Liver (tissue), 8 donors: ENCODE measurements at regions not wholly inside any gene's neighbourhood (a gene's known extent, or its start where the extent isn't known, plus 50 kb on each side); places are given as distances from the start of the nearest gene placed in this dataset.
"Not testable (repeated sequence)": the region's sequence is repeated elsewhere in the genome, so short reads cannot be mapped to it uniquely, and the experiment has no call there.

Experiments used
- DNase-seq: peaks from one replicate; pipeline ENCODE4 v3.0.0-alpha.2; 2017; ENCODE audit warnings: low spot score
- H3K27ac ChIP-seq, 2 donors: one replicate each; pipeline ENCODE4 v1.7.0; 2013; ENCODE audit warnings: inconsistent platforms in 2 of 2, low read length in 2 of 2, control low read depth in 1 of 2, low read depth in 1 of 2, mild to moderate bottlenecking in 1 of 2
- H3K27me3 ChIP-seq, 4 donors: one replicate each; pipeline versions ENCODE4 v1.6.1 to v1.7.0; 2013; ENCODE audit warnings: low read length in 3 of 4, inconsistent platforms in 1 of 4, mild to moderate bottlenecking in 1 of 4, moderate library complexity in 1 of 4; ENCODE audit not compliant: control insufficient read depth in 4 of 4, insufficient read depth in 4 of 4
- H3K36me3 ChIP-seq, 4 donors: one replicate each; pipeline versions ENCODE4 v1.6.1 to v1.7.0; 2013; ENCODE audit warnings: low read length in 3 of 4, mild to moderate bottlenecking in 3 of 4, low read depth in 1 of 4, moderate library complexity in 1 of 4; ENCODE audit not compliant: control insufficient read depth in 4 of 4, insufficient read depth in 3 of 4
- H3K4me1 ChIP-seq, 4 donors: one replicate each; pipeline versions ENCODE4 v1.6.1 to v1.7.0; 2013; ENCODE audit warnings: low read length in 3 of 4, mild to moderate bottlenecking in 3 of 4, moderate library complexity in 1 of 4; ENCODE audit not compliant: control insufficient read depth in 4 of 4, insufficient read depth in 4 of 4
- H3K4me3 ChIP-seq, 3 donors: one replicate each; pipeline versions ENCODE4 v1.6.1 to v1.7.0; 2013; ENCODE audit warnings: low read length in 3 of 3, control low read depth in 1 of 3, low read depth in 1 of 3, mild to moderate bottlenecking in 1 of 3
- H3K9ac ChIP-seq, 2 donors: one replicate each; pipeline ENCODE4 v1.7.0; 2013; ENCODE audit warnings: low read length in 2 of 2, mild to moderate bottlenecking in 2 of 2, moderate library complexity in 2 of 2, control low read depth in 1 of 2, low read depth in 1 of 2
- H3K9me3 ChIP-seq, 4 donors: one replicate each; pipeline versions ENCODE4 v1.6.1 to v1.7.0; 2013; ENCODE audit warnings: low read length in 3 of 4; ENCODE audit not compliant: control insufficient read depth in 4 of 4
- EGR1 ChIP-seq, 2 donors: IDR thresholded peaks; 2 replicates each; pipeline ENCODE4 v1.6.1; 2016 to 2018; ENCODE audit warnings: antibody characterized with exemption in 2 of 2, low read depth in 2 of 2
- FOXA1 ChIP-seq: IDR thresholded peaks from 2 replicates; pipeline ENCODE4 v1.6.1; 2016; ENCODE audit warnings: antibody characterized with exemption
- FOXA2 ChIP-seq: IDR thresholded peaks from 2 replicates; pipeline ENCODE4 v1.6.1; 2016; ENCODE audit warnings: antibody characterized with exemption
- GABPA ChIP-seq, 2 donors: IDR thresholded peaks in 1 of 2; conservative IDR thresholded peaks in 1 of 2; 2 replicates each; pipeline ENCODE4 v1.6.1; 2016; ENCODE audit warnings: antibody characterized with exemption in 2 of 2, mild to moderate bottlenecking in 1 of 2, moderate library complexity in 1 of 2
- HNF4A ChIP-seq, 2 donors: conservative IDR thresholded peaks; 2 replicates each; pipeline ENCODE4 v1.6.1; 2016; ENCODE audit warnings: antibody characterized with exemption in 2 of 2, mild to moderate bottlenecking in 2 of 2
- HNF4G ChIP-seq: IDR thresholded peaks from 2 replicates; pipeline ENCODE4 v1.6.1; 2016; ENCODE audit warnings: antibody characterized with exemption
- JUND ChIP-seq, 2 donors: IDR thresholded peaks; 2 replicates each; pipeline ENCODE4 v1.6.1; 2016; ENCODE audit warnings: antibody characterized with exemption in 2 of 2
- MAX ChIP-seq: IDR thresholded peaks from 2 replicates; pipeline ENCODE4 v1.6.1; 2016; ENCODE audit warnings: antibody characterized with exemption
- NR2F2 ChIP-seq: IDR thresholded peaks from 2 replicates; pipeline ENCODE4 v1.6.1; 2016; ENCODE audit warnings: antibody characterized with exemption
- RAD21 ChIP-seq, 2 donors: IDR thresholded peaks; 2 replicates each; pipeline ENCODE4 v1.6.1; 2016; ENCODE audit warnings: antibody characterized with exemption in 2 of 2, mild to moderate bottlenecking in 2 of 2
- RXRA ChIP-seq, 2 donors: IDR thresholded peaks; 2 replicates each; pipeline ENCODE4 v1.6.1; 2017 to 2018; ENCODE audit warnings: antibody characterized with exemption in 2 of 2, mild to moderate bottlenecking in 1 of 2
- SP1 ChIP-seq: IDR thresholded peaks from 2 replicates; pipeline ENCODE4 v1.6.1; 2018; ENCODE audit warnings: antibody characterized with exemption, mild to moderate bottlenecking
- TAF1 ChIP-seq: conservative IDR thresholded peaks from 2 replicates; pipeline ENCODE4 v1.6.1; 2016; ENCODE audit warnings: antibody characterized with exemption, mild to moderate bottlenecking
- YY1 ChIP-seq: IDR thresholded peaks from 2 replicates; pipeline ENCODE4 v1.6.1; 2016; ENCODE audit warnings: antibody characterized with exemption, mild to moderate bottlenecking
- ZBTB33 ChIP-seq: IDR thresholded peaks from 2 replicates; pipeline ENCODE4 v1.6.1; 2016; ENCODE audit warnings: antibody characterized with exemption
- WGBS: extraction: QIAGEN DNeasy Blood & Tissue Kit; methylation state at CpG from one replicate; pipeline ENCODE4 v1.1.7; 2013; 5-methylcytosine and 5-hydroxymethylcytosine counted together
- TF ChIP-seq, protein P1 (sequence below): fragments of 150-350 bp; IDR thresholded peaks from 2 replicates; pipeline ENCODE4 v1.5.1; 2017; ENCODE audit warnings: improper control_type of control experiment, low read depth, low read length; ENCODE audit not compliant: missing input control
- TF ChIP-seq, protein P2 (sequence below): IDR thresholded peaks from 2 replicates; pipeline ENCODE4 v1.6.1; 2016; ENCODE audit warnings: antibody characterized with exemption, mild to moderate bottlenecking
- donor health status: healthy.
- donor health status: healthy.
- donor health status: healthy.
- donor health status: healthy.
- donor health status: healthy.

DNA sequence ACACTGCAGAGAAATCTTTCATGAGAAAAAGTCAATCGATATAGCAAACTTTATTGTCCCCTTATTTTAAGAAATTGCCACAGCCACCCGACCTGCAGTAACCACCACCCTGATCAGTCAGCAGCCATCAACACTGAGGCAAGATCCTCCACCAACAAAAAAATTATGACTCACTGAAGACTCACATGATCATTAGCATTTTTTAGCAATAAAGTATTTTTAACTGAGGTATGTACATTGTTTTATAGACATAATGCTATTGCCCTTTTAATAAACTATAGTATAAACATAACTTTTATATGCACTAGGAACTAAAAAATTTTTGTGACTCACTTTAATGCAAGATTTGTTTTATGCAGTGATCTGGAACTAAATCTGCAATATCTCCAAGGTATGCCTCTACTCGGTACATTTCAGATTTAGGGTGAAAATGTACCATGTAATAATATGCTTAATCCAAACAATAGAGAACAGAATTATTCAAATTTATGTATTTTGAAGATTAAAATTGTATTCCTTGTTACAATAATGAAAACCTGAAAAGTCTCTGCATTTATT is 79.2 kb upstream of the CEP126 start:
- no peaks in the 10 kb centered on the region for H3K9me3 ChIP-seq
- TF ChIP-seq GABPA (IDR thresholded peaks at IDR 0.05 in 1 of 2, conservative IDR thresholded peaks at IDR 0.05 in 1 of 2) (no peak), FOXA2 (no peak)
- H3K4me3 ChIP-seq = no peak overlapping the region
- no peak for DNase-seq
- WGBS = 78% methylated on average over 3 of the region's 3 CpGs
- H3K4me1 ChIP-seq = no peaks in the 10 kb centered on the region
- H3K9ac ChIP-seq = no peak overlapping the region
- no peak overlapping the region for H3K27ac ChIP-seq
- H3K27me3 ChIP-seq = no peaks in the 10 kb centered on the region
- no peaks in the 10 kb centered on the region for H3K36me3 ChIP-seq

DNA sequence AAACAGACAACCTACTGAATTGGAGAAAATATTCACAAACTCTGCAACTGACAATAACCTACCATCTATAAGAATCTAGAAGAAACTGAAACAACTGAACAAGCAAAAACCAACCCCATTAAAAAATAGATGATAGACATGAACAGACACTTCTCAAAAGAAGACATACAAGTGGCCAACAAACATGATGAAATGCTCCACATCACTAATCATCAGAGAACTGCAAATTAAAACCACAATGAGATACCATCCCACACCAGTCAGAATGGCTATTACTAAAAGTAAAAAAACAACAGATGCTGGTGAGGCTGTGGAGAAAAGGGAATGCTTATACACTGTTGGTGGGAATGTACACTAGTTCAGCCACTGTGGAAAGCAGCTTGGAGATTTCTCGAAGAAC is 84.3 kb upstream of the CEP126 start:
- not testable (repeated sequence) for H3K9me3 ChIP-seq, H3K27me3 ChIP-seq, H3K4me1 ChIP-seq, H3K27ac ChIP-seq, DNase-seq, H3K4me3 ChIP-seq, H3K36me3 ChIP-seq, H3K9ac ChIP-seq
- 78% methylated on average over 1 of the region's 1 CpG for WGBS

GRCh38 chr11:101825531-101825930 is 89.3 kb upstream of the CEP126 start:
- WGBS = 80% methylated on average over 4 of the region's 4 CpGs
- Histone ChIP-seq H3K4me3 (no peak overlapping the region), H3K36me3 (no peaks in the 10 kb centered on the region), H3K9ac (no peak overlapping the region), H3K27ac (no peak overlapping the region), H3K9me3 (no peaks in the 10 kb centered on the region), H3K27me3 (no peaks in the 10 kb centered on the region), H3K4me1 (no peaks in the 10 kb centered on the region)
- no peak for DNase-seq
- TF ChIP-seq GABPA (IDR thresholded peaks at IDR 0.05 in 1 of 2, conservative IDR thresholded peaks at IDR 0.05 in 1 of 2) (no peak), JUND (IDR thresholded peaks at IDR 0.05) (no peak), TAF1 (no peak), EGR1 (IDR thresholded peaks at IDR 0.05; ENCODE audit: low read depth in 2 of 2) (no peak), RXRA (IDR thresholded peaks at IDR 0.05) (no peak), SP1 (no peak)

- H3K27ac ChIP-seq = no peak overlapping the region
- no peak overlapping the region for H3K4me3 ChIP-seq
- DNase-seq = no peak
- no peak overlapping the region for H3K9ac ChIP-seq
- no peaks in the 10 kb centered on the region for H3K4me1 ChIP-seq
- 47% methylated on average over 1 of the region's 1 CpG for WGBS
- H3K36me3 ChIP-seq = no peaks in the 10 kb centered on the region
- no peaks in the 10 kb centered on the region for H3K9me3 ChIP-seq
- H3K27me3 ChIP-seq = no peaks in the 10 kb centered on the region
- TF ChIP-seq ZBTB33 (no peak), NR2F2 (no peak), JUND (IDR thresholded peaks at IDR 0.05) (no peak), FOXA2 (no peak), RAD21 (IDR thresholded peaks at IDR 0.05) (no peak), HNF4A (conservative IDR thresholded peaks at IDR 0.05) (no peak), SP1 (no peak), EGR1 (IDR thresholded peaks at IDR 0.05; ENCODE audit: low read depth in 2 of 2) (no peak), GABPA (IDR thresholded peaks at IDR 0.05 in 1 of 2, conservative IDR thresholded peaks at IDR 0.05 in 1 of 2) (no peak), FOXA1 (no peak), YY1 (no peak), RXRA (IDR thresholded peaks at IDR 0.05) (no peak), TAF1 (no peak), MAX (no peak), HNF4G (no peak)
- TF ChIP-seq, protein P1, sequence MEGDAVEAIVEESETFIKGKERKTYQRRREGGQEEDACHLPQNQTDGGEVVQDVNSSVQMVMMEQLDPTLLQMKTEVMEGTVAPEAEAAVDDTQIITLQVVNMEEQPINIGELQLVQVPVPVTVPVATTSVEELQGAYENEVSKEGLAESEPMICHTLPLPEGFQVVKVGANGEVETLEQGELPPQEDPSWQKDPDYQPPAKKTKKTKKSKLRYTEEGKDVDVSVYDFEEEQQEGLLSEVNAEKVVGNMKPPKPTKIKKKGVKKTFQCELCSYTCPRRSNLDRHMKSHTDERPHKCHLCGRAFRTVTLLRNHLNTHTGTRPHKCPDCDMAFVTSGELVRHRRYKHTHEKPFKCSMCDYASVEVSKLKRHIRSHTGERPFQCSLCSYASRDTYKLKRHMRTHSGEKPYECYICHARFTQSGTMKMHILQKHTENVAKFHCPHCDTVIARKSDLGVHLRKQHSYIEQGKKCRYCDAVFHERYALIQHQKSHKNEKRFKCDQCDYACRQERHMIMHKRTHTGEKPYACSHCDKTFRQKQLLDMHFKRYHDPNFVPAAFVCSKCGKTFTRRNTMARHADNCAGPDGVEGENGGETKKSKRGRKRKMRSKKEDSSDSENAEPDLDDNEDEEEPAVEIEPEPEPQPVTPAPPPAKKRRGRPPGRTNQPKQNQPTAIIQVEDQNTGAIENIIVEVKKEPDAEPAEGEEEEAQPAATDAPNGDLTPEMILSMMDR = no peak
- TF ChIP-seq, protein P2, sequence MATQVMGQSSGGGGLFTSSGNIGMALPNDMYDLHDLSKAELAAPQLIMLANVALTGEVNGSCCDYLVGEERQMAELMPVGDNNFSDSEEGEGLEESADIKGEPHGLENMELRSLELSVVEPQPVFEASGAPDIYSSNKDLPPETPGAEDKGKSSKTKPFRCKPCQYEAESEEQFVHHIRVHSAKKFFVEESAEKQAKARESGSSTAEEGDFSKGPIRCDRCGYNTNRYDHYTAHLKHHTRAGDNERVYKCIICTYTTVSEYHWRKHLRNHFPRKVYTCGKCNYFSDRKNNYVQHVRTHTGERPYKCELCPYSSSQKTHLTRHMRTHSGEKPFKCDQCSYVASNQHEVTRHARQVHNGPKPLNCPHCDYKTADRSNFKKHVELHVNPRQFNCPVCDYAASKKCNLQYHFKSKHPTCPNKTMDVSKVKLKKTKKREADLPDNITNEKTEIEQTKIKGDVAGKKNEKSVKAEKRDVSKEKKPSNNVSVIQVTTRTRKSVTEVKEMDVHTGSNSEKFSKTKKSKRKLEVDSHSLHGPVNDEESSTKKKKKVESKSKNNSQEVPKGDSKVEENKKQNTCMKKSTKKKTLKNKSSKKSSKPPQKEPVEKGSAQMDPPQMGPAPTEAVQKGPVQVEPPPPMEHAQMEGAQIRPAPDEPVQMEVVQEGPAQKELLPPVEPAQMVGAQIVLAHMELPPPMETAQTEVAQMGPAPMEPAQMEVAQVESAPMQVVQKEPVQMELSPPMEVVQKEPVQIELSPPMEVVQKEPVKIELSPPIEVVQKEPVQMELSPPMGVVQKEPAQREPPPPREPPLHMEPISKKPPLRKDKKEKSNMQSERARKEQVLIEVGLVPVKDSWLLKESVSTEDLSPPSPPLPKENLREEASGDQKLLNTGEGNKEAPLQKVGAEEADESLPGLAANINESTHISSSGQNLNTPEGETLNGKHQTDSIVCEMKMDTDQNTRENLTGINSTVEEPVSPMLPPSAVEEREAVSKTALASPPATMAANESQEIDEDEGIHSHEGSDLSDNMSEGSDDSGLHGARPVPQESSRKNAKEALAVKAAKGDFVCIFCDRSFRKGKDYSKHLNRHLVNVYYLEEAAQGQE = no peak
Observed at GRCh38 chr11:101817581-101817980, 97.2 kb upstream of the CEP126 start.
